ENCODE measurements at regions not wholly inside any gene's neighbourhood (a gene's known extent, or its start where the extent isn't known, plus 50 kb on each side); places are given as distances from the start of the nearest gene placed in this dataset.

DNA sequence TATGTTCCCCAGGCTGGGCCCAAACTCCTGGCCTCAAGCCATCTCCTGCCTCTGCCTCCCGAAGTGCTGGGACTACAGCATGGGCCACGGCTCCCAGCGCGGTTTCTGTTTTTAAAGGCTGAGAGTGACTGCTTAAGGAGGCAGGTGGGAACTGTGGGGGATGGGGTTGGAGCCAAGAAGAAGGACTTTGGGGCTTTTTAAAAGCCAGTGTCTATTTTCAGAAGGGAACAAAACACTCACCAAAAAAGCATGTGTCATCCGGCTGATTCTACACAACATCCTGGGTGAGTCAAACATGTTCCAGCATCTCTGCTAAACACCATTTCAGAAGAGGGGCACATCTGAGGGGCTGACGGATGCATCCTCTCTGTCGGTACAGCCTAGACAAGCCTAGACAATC, 824.5 kb downstream of the TYW1 start:
- no peak overlapping the region for H3K4me3 ChIP-seq (ENCODE audit: low read depth, low read length)
- no peak for DNase-seq (ENCODE audit: low read depth)
- TF ChIP-seq, protein P1, sequence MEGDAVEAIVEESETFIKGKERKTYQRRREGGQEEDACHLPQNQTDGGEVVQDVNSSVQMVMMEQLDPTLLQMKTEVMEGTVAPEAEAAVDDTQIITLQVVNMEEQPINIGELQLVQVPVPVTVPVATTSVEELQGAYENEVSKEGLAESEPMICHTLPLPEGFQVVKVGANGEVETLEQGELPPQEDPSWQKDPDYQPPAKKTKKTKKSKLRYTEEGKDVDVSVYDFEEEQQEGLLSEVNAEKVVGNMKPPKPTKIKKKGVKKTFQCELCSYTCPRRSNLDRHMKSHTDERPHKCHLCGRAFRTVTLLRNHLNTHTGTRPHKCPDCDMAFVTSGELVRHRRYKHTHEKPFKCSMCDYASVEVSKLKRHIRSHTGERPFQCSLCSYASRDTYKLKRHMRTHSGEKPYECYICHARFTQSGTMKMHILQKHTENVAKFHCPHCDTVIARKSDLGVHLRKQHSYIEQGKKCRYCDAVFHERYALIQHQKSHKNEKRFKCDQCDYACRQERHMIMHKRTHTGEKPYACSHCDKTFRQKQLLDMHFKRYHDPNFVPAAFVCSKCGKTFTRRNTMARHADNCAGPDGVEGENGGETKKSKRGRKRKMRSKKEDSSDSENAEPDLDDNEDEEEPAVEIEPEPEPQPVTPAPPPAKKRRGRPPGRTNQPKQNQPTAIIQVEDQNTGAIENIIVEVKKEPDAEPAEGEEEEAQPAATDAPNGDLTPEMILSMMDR (conservative IDR thresholded peaks at IDR 0.05; ENCODE audit: low read depth, low read length): no peak

- no peak for DNase-seq (ENCODE audit: low read depth)
- no peak overlapping the region for H3K4me3 ChIP-seq (ENCODE audit: low read depth, low read length)
- TF ChIP-seq, protein P1 (conservative IDR thresholded peaks at IDR 0.05; ENCODE audit: low read depth, low read length): no peak
Measured at GRCh38 chr7:67823345-67823744, 826.7 kb downstream of the TYW1 start.

GRCh38 chr7:67825356-67825755, 828.7 kb downstream of the TYW1 start:
- no peak for DNase-seq (ENCODE audit: low read depth)
- TF ChIP-seq, protein P1 (conservative IDR thresholded peaks at IDR 0.05; ENCODE audit: low read depth, low read length): no peak
- no peak overlapping the region for H3K4me3 ChIP-seq (ENCODE audit: low read depth, low read length)

- DNase-seq (ENCODE audit: low read depth): no peak
- TF ChIP-seq, protein P1 (conservative IDR thresholded peaks at IDR 0.05; ENCODE audit: low read depth, low read length): no peak
- no peak overlapping the region for H3K4me3 ChIP-seq (ENCODE audit: low read depth, low read length)
Measured at GRCh38 chr7:67841896-67842295, 845.3 kb downstream of the TYW1 start.

DNA sequence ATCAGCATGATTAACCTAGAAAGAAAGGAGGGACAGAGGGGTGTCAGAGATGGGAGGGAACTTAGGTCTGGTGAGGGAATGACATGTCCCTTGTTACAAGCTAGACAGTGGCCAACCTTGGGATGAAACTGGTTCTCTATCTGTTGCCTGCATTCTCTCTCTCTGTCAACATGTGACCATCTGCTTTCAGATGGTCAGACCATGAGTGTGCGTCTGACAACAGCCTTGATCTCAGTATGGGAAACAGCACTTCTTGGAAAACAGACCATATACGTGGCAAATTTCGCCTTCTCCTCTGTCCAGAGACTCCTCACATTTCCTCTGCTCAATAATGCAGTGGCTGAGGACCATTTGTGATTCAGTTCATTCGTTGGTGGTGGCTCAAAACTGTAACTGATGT, 845.9 kb downstream of the TYW1 start:
- DNase-seq (ENCODE audit: low read depth): no peak
- no peak overlapping the region for H3K4me3 ChIP-seq (ENCODE audit: low read depth, low read length)
- TF ChIP-seq, protein P1 (conservative IDR thresholded peaks at IDR 0.05; ENCODE audit: low read depth, low read length): no peak

DNA sequence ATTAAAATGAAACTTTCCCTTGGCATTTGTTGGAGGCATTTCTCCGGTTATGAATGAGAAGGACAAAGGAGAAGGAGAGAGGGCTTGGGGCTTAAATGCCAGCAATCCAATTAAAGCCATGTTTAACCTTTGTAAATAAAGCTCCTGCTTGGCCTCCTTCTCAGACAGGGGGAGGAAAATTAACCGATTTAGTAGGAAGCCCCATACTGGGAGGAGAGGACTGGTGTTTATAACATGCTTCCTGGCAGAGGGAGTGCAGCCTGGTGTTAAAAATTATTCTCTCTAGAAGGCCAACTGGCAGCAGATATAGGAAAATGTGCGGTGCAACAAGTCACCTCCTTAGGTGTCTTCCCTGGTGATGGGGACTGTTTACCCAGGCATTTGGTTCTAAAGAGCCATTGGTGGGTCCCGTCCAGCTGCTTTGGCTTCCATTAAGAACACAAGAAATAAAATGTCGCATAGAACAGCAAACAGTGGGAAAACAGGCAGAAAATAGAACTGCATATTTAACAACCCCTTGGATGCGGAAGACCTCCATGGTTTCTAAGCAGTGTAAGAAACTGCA, 846.5 kb downstream of the TYW1 start:
- H3K4me3 ChIP-seq (ENCODE audit: low read depth, low read length): no peak overlapping the region
- DNase-seq (ENCODE audit: low read depth): no peak
- TF ChIP-seq, protein P1 (conservative IDR thresholded peaks at IDR 0.05; ENCODE audit: low read depth, low read length): no peak

GRCh38 chr7:67843615-67844014, 847.0 kb downstream of the TYW1 start:
- no peak for DNase-seq (ENCODE audit: low read depth)
- TF ChIP-seq, protein P1 (conservative IDR thresholded peaks at IDR 0.05; ENCODE audit: low read depth, low read length): no peak
- H3K4me3 ChIP-seq (ENCODE audit: low read depth, low read length): no peak overlapping the region

All from epithelial cell of proximal tubule (primary cell).